GM13976 (cell line): ENCODE measurements at regions not wholly inside any gene's neighbourhood (a gene's known extent, or its start where the extent isn't known, plus 50 kb on each side); places are given as distances from the start of the nearest gene placed in this dataset.

ENCODE experiments used
- DNase-seq: peaks from one replicate; pipeline ENCODE4 v3.0.0; 2012; ENCODE audit warnings: low spot score
- in situ Hi-C: fragments of 300-500 bp; cut with MboI; formaldehyde crosslinking; loops from one replicate; pipeline ENCODE4 v1.12.0; 2022; ENCODE audit warnings: low sequenced_read_pairs, mixed read lengths, inconsistent platforms; ENCODE audit not compliant: unreplicated experiment
- TF ChIP-seq, protein P1 (sequence below): IDR thresholded peaks from 2 replicates; pipeline ENCODE4 v1.5.1; 2012; ENCODE audit warnings: borderline replicate concordance, mild to moderate bottlenecking; ENCODE audit not compliant: insufficient read depth; ENCODE audit errors: extremely low read depth, missing control alignments, control extremely low read depth

DNA sequence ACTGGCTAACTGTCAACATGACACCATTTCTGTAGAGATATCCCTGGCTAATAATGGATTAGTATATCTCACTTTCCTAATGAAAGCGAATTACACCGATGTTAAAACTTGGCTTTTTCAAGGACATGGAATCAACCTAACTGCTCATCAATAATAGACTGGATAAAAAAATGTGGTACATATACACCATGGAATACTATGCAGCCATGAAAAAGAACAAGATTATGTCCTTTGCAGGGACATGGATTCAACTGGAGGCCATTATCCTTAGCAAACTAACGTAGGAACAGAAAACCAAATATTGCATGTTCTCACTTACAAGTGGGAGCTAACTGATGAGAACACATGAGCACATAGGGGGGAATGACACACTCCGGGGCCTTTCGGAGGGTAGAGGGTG, 62.6 kb downstream of the ZIC1 start:
- TF ChIP-seq, protein P1, sequence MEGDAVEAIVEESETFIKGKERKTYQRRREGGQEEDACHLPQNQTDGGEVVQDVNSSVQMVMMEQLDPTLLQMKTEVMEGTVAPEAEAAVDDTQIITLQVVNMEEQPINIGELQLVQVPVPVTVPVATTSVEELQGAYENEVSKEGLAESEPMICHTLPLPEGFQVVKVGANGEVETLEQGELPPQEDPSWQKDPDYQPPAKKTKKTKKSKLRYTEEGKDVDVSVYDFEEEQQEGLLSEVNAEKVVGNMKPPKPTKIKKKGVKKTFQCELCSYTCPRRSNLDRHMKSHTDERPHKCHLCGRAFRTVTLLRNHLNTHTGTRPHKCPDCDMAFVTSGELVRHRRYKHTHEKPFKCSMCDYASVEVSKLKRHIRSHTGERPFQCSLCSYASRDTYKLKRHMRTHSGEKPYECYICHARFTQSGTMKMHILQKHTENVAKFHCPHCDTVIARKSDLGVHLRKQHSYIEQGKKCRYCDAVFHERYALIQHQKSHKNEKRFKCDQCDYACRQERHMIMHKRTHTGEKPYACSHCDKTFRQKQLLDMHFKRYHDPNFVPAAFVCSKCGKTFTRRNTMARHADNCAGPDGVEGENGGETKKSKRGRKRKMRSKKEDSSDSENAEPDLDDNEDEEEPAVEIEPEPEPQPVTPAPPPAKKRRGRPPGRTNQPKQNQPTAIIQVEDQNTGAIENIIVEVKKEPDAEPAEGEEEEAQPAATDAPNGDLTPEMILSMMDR: no peak
- DNase-seq: no peak
- in situ Hi-C loops: no loop called here

DNA sequence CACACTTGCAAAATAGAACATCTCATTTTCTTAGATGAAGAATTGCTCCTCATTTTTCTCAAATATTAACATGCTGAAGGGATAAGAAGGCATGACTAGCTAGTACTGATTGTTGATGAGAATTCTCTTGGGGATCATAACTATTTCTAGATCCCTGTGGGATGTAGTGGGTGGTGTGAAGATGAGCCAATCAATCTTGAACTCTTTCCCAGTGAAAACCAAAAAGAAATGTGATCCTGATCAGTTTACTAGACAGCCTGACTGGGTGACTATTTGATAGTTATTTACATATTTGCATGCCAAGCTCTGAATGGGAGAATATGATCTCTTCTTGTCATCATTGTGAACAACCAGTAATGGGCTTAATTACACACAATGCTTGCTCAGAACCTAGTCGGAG, 63.7 kb downstream of the ZIC1 start:
- no peak for DNase-seq

DNA sequence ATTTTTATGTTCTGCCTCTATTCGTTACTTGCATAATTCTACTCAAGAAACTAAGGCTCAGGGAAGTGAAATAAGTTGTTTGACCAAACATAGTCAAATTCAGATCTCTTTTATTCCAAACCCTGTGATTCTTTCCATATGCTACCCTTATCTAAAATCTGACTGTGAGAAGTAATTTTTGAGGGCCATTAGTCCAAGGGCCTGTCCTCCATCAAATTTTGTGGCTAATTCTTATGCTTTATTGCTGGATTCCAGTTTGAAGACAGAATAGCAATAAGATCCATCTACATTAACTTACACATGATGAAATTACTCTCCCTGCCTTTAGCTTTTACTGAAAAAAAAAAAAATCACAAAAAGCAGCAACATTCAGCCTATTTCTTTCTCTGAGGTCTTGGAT, 74.0 kb downstream of the ZIC1 start:
- TF ChIP-seq, protein P1: no peak
- no peak for DNase-seq
- in situ Hi-C loops: no loop called here

More for the DNA sequence above, 63.7 kb downstream of the ZIC1 start:
- TF ChIP-seq, protein P1: no peak
- in situ Hi-C loops: no loop called here

- TF ChIP-seq, protein P1: no peak
- in situ Hi-C loops: no loop called here
- DNase-seq: no peak
Observed at GRCh38 chr3:147483578-147483977, 74.4 kb downstream of the ZIC1 start.

DNA sequence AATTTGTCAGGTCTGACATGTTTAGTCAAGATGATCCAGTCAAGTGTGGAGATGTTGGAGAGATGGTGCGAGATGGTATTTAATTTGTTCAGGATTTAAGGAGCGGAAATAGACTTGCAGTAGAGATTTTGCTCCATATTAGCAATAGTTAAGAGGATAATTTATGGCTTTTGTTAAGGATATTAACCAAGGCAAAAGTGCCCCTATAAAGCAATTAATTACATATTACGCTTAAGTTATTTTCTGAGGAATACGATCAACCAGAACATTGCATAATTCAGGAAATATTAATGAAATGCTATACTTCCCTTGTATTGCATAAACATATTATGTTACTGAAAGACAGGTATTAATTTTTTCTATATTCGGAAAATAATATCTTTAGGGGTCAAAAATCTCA, 83.9 kb downstream of the ZIC1 start:
- DNase-seq: no peak
- TF ChIP-seq, protein P1: no peak
- in situ Hi-C loops: no loop called here

- no peak for DNase-seq
- in situ Hi-C loops: no loop called here
Observed at GRCh38 chr3:147493666-147494065, 84.5 kb downstream of the ZIC1 start.

More at GRCh38 chr3:147493666-147494065, 84.5 kb downstream of the ZIC1 start:
- TF ChIP-seq, protein P1: no peak
